HepG2 (cell line): ENCODE measurements at regions not wholly inside any gene's neighbourhood (a gene's known extent, or its start where the extent isn't known, plus 50 kb on each side); places are given as distances from the start of the nearest gene placed in this dataset.

Experiments used
- ATM ChIP-seq: fragments of 450-650 bp; IDR thresholded peaks from 2 replicates; pipeline ENCODE4 v1.7.1; 2017; ENCODE audit warnings: mild to moderate bottlenecking, borderline replicate concordance
- CHD4 ChIP-seq: fragments of 200-600 bp; sonication (generic); IDR thresholded peaks from 2 replicates; pipeline ENCODE4 v1.7.0; 2017; ENCODE audit warnings: mild to moderate bottlenecking, low read length, borderline replicate concordance
- FOXK2 ChIP-seq: fragments of 450-650 bp; IDR thresholded peaks from 2 replicates; pipeline ENCODE4 v1.6.1; 2016
- HDAC1 ChIP-seq: sonication (generic); formaldehyde crosslinking; IDR thresholded peaks from 2 replicates; pipeline ENCODE4 v1.5.1; 2020; ENCODE audit warnings: mild to moderate bottlenecking, missing genetic modification reagents
- HOXA7 ChIP-seq: sonication (generic); formaldehyde crosslinking; IDR thresholded peaks from 2 replicates; pipeline ENCODE4 v1.8.1; 2022; ENCODE audit warnings: mild to moderate bottlenecking, missing genetic modification reagents, moderate library complexity
- LBX2 ChIP-seq: sonication (generic); formaldehyde crosslinking; IDR thresholded peaks from 2 replicates; pipeline ENCODE4 v1.5.0; 2020; ENCODE audit warnings: missing genetic modification reagents, mild to moderate bottlenecking, borderline replicate concordance
- MNT ChIP-seq: fragments of 450-650 bp; IDR thresholded peaks from 2 replicates; pipeline ENCODE4 v1.6.1; 2016
- NKX3-1 ChIP-seq: sonication (generic); formaldehyde crosslinking; IDR thresholded peaks from 2 replicates; pipeline ENCODE4 v1.5.0; 2020; ENCODE audit warnings: missing genetic modification reagents
- PAXIP1 ChIP-seq: sonication (generic); formaldehyde crosslinking; conservative IDR thresholded peaks from 2 replicates; pipeline ENCODE4 v1.4.0; 2020; ENCODE audit warnings: mild to moderate bottlenecking, missing genetic modification reagents, moderate library complexity
- PHF5A ChIP-seq: IDR thresholded peaks from one replicate; pipeline ENCODE4 v1.6.1; 2018; ENCODE audit warnings: low read depth, missing genetic modification reagents; ENCODE audit not compliant: unreplicated experiment
- ZC3H13 ChIP-seq: sonication (generic); formaldehyde crosslinking; IDR thresholded peaks from 2 replicates; pipeline ENCODE4 v1.8.1; 2023; ENCODE audit warnings: mild to moderate bottlenecking, missing genetic modification reagents, moderate library complexity
- ZNF468 ChIP-seq: sonication (generic); formaldehyde crosslinking; IDR thresholded peaks from 2 replicates; pipeline ENCODE4 v1.8.0; 2022; ENCODE audit warnings: mild to moderate bottlenecking, moderate library complexity, missing genetic modification reagents
- ZNF549 ChIP-seq: sonication (generic); formaldehyde crosslinking; IDR thresholded peaks from 2 replicates; pipeline ENCODE4 v1.5.0; 2020; ENCODE audit warnings: missing genetic modification reagents
- ZNF550 ChIP-seq: sonication (generic); formaldehyde crosslinking; IDR thresholded peaks from 2 replicates; pipeline ENCODE4 v1.4.0; 2020; ENCODE audit warnings: mild to moderate bottlenecking, missing genetic modification reagents, borderline replicate concordance
- TF ChIP-seq, protein P1 (sequence below): sonication (generic); formaldehyde crosslinking; IDR thresholded peaks from 2 replicates; pipeline ENCODE4 v1.8.0; 2022; ENCODE audit warnings: mild to moderate bottlenecking, missing genetic modification reagents; ENCODE audit not compliant: insufficient replicate concordance
- TF ChIP-seq, protein P2 (sequence below): sonication (generic); formaldehyde crosslinking; IDR thresholded peaks from 2 replicates; pipeline ENCODE4 v1.4.0; 2020; ENCODE audit warnings: missing genetic modification reagents, borderline replicate concordance
- TF ChIP-seq, protein P3 (sequence below): sonication (generic); formaldehyde crosslinking; IDR thresholded peaks from 2 replicates; pipeline ENCODE4 v1.5.0; 2020; ENCODE audit warnings: mild to moderate bottlenecking, missing genetic modification reagents, moderate library complexity

GRCh38 chr1:213821175-213821942 is 166.4 kb upstream of the PROX1 start (continued):
- TF ChIP-seq, protein P1, sequence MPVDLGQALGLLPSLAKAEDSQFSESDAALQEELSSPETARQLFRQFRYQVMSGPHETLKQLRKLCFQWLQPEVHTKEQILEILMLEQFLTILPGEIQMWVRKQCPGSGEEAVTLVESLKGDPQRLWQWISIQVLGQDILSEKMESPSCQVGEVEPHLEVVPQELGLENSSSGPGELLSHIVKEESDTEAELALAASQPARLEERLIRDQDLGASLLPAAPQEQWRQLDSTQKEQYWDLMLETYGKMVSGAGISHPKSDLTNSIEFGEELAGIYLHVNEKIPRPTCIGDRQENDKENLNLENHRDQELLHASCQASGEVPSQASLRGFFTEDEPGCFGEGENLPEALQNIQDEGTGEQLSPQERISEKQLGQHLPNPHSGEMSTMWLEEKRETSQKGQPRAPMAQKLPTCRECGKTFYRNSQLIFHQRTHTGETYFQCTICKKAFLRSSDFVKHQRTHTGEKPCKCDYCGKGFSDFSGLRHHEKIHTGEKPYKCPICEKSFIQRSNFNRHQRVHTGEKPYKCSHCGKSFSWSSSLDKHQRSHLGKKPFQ (CRISPR knock-in tag), result no peak
- TF ChIP-seq PAXIP1 (CRISPR knock-in tag) (0 out of 2 replicates have a peak, but pooled peaks have one; percentile 15), ZC3H13 (CRISPR knock-in tag) (no peak), PHF5A (CRISPR knock-in tag) (no peak), ZNF549 (CRISPR knock-in tag) (no peak), HOXA7 (CRISPR knock-in tag) (no peak), ZNF468 (CRISPR knock-in tag) (no peak), ATM (no peak), LBX2 (CRISPR knock-in tag) (no peak), ZNF550 (CRISPR knock-in tag) (no peak), NKX3-1 (CRISPR knock-in tag) (no peak), CHD4 (0 out of 2 replicates have a peak, but pooled peaks have one; percentile 31), HDAC1 (0 out of 2 replicates have a peak, but pooled peaks have one; percentile 2), FOXK2 (no peak), MNT (no peak)
- TF ChIP-seq, protein P2, sequence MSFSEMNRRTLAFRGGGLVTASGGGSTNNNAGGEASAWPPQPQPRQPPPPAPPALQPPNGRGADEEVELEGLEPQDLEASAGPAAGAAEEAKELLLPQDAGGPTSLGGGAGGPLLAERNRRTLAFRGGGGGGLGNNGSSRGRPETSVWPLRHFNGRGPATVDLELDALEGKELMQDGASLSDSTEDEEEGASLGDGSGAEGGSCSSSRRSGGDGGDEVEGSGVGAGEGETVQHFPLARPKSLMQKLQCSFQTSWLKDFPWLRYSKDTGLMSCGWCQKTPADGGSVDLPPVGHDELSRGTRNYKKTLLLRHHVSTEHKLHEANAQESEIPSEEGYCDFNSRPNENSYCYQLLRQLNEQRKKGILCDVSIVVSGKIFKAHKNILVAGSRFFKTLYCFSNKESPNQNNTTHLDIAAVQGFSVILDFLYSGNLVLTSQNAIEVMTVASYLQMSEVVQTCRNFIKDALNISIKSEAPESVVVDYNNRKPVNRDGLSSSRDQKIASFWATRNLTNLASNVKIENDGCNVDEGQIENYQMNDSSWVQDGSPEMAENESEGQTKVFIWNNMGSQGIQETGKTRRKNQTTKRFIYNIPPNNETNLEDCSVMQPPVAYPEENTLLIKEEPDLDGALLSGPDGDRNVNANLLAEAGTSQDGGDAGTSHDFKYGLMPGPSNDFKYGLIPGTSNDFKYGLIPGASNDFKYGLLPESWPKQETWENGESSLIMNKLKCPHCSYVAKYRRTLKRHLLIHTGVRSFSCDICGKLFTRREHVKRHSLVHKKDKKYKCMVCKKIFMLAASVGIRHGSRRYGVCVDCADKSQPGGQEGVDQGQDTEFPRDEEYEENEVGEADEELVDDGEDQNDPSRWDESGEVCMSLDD (CRISPR knock-in tag), result no peak
- TF ChIP-seq, protein P3, sequence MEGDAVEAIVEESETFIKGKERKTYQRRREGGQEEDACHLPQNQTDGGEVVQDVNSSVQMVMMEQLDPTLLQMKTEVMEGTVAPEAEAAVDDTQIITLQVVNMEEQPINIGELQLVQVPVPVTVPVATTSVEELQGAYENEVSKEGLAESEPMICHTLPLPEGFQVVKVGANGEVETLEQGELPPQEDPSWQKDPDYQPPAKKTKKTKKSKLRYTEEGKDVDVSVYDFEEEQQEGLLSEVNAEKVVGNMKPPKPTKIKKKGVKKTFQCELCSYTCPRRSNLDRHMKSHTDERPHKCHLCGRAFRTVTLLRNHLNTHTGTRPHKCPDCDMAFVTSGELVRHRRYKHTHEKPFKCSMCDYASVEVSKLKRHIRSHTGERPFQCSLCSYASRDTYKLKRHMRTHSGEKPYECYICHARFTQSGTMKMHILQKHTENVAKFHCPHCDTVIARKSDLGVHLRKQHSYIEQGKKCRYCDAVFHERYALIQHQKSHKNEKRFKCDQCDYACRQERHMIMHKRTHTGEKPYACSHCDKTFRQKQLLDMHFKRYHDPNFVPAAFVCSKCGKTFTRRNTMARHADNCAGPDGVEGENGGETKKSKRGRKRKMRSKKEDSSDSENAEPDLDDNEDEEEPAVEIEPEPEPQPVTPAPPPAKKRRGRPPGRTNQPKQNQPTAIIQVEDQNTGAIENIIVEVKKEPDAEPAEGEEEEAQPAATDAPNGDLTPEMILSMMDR (CRISPR knock-in tag), result no peak
